ENCODE measurements at regions not wholly inside any gene's neighbourhood (a gene's known extent, or its start where the extent isn't known, plus 50 kb on each side); places are given as distances from the start of the nearest gene placed in this dataset.

- H3K4me3 ChIP-seq: no peak overlapping the region
- TF ChIP-seq CTCF (IDR thresholded peaks at IDR 0.05): no peak
- no peak overlapping the region for H3K27ac ChIP-seq
- no peak for DNase-seq (ENCODE audit: low spot score)
These were observed 278.7 kb upstream of the LARGE1 start for GRCh38 chr22:34198976-34199375.

- H3K27ac ChIP-seq: no peak overlapping the region
- TF ChIP-seq CTCF (IDR thresholded peaks at IDR 0.05): no peak
- no peak overlapping the region for H3K4me3 ChIP-seq
- DNase-seq (ENCODE audit: low spot score): no peak
These were observed 290.0 kb upstream of the LARGE1 start for GRCh38 chr22:34210301-34210700.

GRCh38 chr22:34214372-34214771 is 294.1 kb upstream of the LARGE1 start:
- no peak overlapping the region for H3K27ac ChIP-seq
- TF ChIP-seq CTCF (IDR thresholded peaks at IDR 0.05): no peak
- DNase-seq (ENCODE audit: low spot score): no peak
- no peak overlapping the region for H3K4me3 ChIP-seq

GRCh38 chr22:34225278-34225677 is 305.0 kb upstream of the LARGE1 start:
- TF ChIP-seq CTCF (IDR thresholded peaks at IDR 0.05): no peak
- H3K27ac ChIP-seq: no peak overlapping the region
- DNase-seq (ENCODE audit: low spot score): no peak
- H3K4me3 ChIP-seq: no peak overlapping the region

- TF ChIP-seq CTCF (IDR thresholded peaks at IDR 0.05): no peak
- Histone ChIP-seq H3K27ac (no peak overlapping the region), H3K4me3 (no peak overlapping the region)
- DNase-seq (ENCODE audit: low spot score): no peak
These were observed 316.3 kb upstream of the LARGE1 start for GRCh38 chr22:34236527-34236926.

- H3K4me3 ChIP-seq: no peak overlapping the region
- no peak for DNase-seq (ENCODE audit: low spot score)
- TF ChIP-seq CTCF (IDR thresholded peaks at IDR 0.05): no peak
- no peak overlapping the region for H3K27ac ChIP-seq
These were observed 319.1 kb upstream of the LARGE1 start for GRCh38 chr22:34239421-34239820.

GRCh38 chr22:34243023-34243422 is 322.7 kb upstream of the LARGE1 start:
- TF ChIP-seq CTCF (IDR thresholded peaks at IDR 0.05): no peak
- Histone ChIP-seq H3K4me3 (no peak overlapping the region), H3K27ac (no peak overlapping the region)
- no peak for DNase-seq (ENCODE audit: low spot score)
